MM.1S (cell line): ENCODE measurements at regions not wholly inside any gene's neighbourhood (a gene's known extent, or its start where the extent isn't known, plus 50 kb on each side); places are given as distances from the start of the nearest gene placed in this dataset.

Source experiments
- EZH2 ChIP-seq: fragments of 300-600 bp; sonication (generic); optimal IDR thresholded peaks from 2 replicates; pipeline ENCODE3; 2017; ENCODE audit warnings: low read depth, mild to moderate bottlenecking, antibody characterized with exemption, low read length, mixed read lengths
- EZH2phosphoT487 ChIP-seq: fragments of 300-600 bp; sonication (generic); IDR thresholded peaks from 2 replicates; pipeline ENCODE4 v1.6.1; 2018; ENCODE audit warnings: antibody characterized with exemption, low read length
- TF ChIP-seq, protein P1 (sequence below): fragments of 300-600 bp; sonication (generic); IDR thresholded peaks from 2 replicates; pipeline ENCODE4 v1.5.1; 2016; ENCODE audit warnings: antibody characterized with exemption, low read length, mixed read lengths

DNA sequence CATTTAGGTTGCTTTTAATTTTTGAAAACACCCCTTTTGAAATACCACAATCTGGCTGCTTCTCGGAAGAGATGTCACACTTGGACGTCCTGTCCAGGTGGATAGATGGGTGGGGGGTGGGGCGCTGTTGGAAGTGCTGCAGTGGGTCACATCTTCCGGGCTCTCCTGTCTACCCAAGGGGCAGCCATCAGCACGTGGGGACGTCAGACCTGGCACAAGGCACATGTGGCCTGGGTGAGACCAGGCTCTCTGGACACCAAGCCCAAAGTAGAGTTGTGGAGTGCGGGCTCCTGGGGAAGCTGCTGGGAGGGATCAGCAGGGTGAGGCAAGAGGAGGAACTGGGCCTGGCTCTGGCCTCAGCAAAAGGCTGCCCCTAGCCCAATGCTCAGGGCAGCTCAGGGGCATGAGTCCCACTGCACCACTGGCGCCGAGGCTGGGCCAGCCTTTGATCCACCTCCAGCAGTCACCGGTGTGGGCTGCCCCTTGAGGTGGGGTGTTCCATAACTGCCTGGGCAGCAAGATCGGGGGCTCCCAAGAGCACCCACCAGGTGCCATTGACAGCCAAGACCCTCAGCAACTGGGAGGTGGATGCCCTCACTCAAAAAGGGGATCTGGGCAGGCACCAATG, 68.6 kb upstream of the CCND1 start:
- TF ChIP-seq, protein P1, sequence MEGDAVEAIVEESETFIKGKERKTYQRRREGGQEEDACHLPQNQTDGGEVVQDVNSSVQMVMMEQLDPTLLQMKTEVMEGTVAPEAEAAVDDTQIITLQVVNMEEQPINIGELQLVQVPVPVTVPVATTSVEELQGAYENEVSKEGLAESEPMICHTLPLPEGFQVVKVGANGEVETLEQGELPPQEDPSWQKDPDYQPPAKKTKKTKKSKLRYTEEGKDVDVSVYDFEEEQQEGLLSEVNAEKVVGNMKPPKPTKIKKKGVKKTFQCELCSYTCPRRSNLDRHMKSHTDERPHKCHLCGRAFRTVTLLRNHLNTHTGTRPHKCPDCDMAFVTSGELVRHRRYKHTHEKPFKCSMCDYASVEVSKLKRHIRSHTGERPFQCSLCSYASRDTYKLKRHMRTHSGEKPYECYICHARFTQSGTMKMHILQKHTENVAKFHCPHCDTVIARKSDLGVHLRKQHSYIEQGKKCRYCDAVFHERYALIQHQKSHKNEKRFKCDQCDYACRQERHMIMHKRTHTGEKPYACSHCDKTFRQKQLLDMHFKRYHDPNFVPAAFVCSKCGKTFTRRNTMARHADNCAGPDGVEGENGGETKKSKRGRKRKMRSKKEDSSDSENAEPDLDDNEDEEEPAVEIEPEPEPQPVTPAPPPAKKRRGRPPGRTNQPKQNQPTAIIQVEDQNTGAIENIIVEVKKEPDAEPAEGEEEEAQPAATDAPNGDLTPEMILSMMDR, result no peak
- TF ChIP-seq EZH2phosphoT487 (no peak), EZH2 (no peak)
